ENCODE measurements at regions not wholly inside any gene's neighbourhood (a gene's known extent, or its start where the extent isn't known, plus 50 kb on each side); places are given as distances from the start of the nearest gene placed in this dataset.

DNA sequence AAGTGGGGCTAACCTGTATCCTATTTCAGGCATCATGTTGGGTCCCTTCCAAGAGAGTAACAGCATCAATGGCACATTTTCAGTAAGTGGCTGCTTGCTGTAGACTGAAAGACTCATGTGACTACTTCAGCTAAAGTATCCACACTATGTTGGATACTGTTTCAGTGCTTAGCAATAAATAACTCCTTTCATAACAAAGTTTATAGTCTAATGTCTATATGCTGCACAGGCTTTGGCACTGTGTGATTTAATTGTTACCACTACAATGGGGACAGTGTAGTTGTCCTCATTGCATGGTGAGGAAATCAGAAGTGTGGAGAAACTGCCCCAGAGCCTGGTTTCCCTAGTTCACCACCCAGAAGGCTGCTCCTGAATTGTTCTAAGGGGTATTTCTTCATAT is 318.0 kb upstream of the PTCHD4 start:
- Histone ChIP-seq H3K4me1 (ENCODE audit: control insufficient read depth in 4 of 4, insufficient read depth in 4 of 4, low read length in 3 of 4) (no peaks in the 10 kb centered on the region), H3K9me3 (ENCODE audit: control insufficient read depth in 4 of 4, low read length in 3 of 4) (no peaks in the 10 kb centered on the region), H3K36me3 (ENCODE audit: control insufficient read depth in 4 of 4, insufficient read depth in 3 of 4, low read depth in 1 of 4, low read length in 3 of 4) (no peaks in the 10 kb centered on the region), H3K27me3 (ENCODE audit: control insufficient read depth in 4 of 4, insufficient read depth in 4 of 4, low read length in 3 of 4) (peaks cover 0 to 3% (median 0%) of the 10 kb centered on the region in 4 donors), H3K4me3 (ENCODE audit: low read depth in 1 of 3, low read length in 3 of 3) (no peak overlapping the region), H3K27ac (ENCODE audit: low read depth in 1 of 2, low read length in 2 of 2) (no peak overlapping the region), H3K9ac (ENCODE audit: low read depth in 1 of 2, low read length in 2 of 2) (no peak overlapping the region)
- DNase-seq (ENCODE audit: low spot score): no peak
- no peak for TF ChIP-seq GABPA (IDR thresholded peaks at IDR 0.05 in 1 of 2, conservative IDR thresholded peaks at IDR 0.05 in 1 of 2)
- TF ChIP-seq HNF4A (conservative IDR thresholded peaks at IDR 0.05): no peak
- TF ChIP-seq EGR1 (IDR thresholded peaks at IDR 0.05; ENCODE audit: low read depth in 2 of 2): no peak
- TF ChIP-seq RAD21 (IDR thresholded peaks at IDR 0.05): no peak
- TF ChIP-seq, protein P1, sequence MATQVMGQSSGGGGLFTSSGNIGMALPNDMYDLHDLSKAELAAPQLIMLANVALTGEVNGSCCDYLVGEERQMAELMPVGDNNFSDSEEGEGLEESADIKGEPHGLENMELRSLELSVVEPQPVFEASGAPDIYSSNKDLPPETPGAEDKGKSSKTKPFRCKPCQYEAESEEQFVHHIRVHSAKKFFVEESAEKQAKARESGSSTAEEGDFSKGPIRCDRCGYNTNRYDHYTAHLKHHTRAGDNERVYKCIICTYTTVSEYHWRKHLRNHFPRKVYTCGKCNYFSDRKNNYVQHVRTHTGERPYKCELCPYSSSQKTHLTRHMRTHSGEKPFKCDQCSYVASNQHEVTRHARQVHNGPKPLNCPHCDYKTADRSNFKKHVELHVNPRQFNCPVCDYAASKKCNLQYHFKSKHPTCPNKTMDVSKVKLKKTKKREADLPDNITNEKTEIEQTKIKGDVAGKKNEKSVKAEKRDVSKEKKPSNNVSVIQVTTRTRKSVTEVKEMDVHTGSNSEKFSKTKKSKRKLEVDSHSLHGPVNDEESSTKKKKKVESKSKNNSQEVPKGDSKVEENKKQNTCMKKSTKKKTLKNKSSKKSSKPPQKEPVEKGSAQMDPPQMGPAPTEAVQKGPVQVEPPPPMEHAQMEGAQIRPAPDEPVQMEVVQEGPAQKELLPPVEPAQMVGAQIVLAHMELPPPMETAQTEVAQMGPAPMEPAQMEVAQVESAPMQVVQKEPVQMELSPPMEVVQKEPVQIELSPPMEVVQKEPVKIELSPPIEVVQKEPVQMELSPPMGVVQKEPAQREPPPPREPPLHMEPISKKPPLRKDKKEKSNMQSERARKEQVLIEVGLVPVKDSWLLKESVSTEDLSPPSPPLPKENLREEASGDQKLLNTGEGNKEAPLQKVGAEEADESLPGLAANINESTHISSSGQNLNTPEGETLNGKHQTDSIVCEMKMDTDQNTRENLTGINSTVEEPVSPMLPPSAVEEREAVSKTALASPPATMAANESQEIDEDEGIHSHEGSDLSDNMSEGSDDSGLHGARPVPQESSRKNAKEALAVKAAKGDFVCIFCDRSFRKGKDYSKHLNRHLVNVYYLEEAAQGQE (IDR thresholded peaks at IDR 0.05): no peak
- no peak for TF ChIP-seq FOXA2 (IDR thresholded peaks at IDR 0.05)
- no peak for TF ChIP-seq TAF1 (conservative IDR thresholded peaks at IDR 0.05)
- no peak for TF ChIP-seq NR2F2 (IDR thresholded peaks at IDR 0.05)
- no peak for TF ChIP-seq FOXA1 (IDR thresholded peaks at IDR 0.05)
- TF ChIP-seq, protein P2, sequence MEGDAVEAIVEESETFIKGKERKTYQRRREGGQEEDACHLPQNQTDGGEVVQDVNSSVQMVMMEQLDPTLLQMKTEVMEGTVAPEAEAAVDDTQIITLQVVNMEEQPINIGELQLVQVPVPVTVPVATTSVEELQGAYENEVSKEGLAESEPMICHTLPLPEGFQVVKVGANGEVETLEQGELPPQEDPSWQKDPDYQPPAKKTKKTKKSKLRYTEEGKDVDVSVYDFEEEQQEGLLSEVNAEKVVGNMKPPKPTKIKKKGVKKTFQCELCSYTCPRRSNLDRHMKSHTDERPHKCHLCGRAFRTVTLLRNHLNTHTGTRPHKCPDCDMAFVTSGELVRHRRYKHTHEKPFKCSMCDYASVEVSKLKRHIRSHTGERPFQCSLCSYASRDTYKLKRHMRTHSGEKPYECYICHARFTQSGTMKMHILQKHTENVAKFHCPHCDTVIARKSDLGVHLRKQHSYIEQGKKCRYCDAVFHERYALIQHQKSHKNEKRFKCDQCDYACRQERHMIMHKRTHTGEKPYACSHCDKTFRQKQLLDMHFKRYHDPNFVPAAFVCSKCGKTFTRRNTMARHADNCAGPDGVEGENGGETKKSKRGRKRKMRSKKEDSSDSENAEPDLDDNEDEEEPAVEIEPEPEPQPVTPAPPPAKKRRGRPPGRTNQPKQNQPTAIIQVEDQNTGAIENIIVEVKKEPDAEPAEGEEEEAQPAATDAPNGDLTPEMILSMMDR (IDR thresholded peaks at IDR 0.05; ENCODE audit: low read depth, low read length, missing input control): no peak
- TF ChIP-seq, protein P3, sequence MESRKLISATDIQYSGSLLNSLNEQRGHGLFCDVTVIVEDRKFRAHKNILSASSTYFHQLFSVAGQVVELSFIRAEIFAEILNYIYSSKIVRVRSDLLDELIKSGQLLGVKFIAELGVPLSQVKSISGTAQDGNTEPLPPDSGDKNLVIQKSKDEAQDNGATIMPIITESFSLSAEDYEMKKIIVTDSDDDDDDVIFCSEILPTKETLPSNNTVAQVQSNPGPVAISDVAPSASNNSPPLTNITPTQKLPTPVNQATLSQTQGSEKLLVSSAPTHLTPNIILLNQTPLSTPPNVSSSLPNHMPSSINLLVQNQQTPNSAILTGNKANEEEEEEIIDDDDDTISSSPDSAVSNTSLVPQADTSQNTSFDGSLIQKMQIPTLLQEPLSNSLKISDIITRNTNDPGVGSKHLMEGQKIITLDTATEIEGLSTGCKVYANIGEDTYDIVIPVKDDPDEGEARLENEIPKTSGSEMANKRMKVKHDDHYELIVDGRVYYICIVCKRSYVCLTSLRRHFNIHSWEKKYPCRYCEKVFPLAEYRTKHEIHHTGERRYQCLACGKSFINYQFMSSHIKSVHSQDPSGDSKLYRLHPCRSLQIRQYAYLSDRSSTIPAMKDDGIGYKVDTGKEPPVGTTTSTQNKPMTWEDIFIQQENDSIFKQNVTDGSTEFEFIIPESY (IDR thresholded peaks at IDR 0.05): no peak
- no peak for TF ChIP-seq HNF4G (IDR thresholded peaks at IDR 0.05)
- TF ChIP-seq, protein P4, sequence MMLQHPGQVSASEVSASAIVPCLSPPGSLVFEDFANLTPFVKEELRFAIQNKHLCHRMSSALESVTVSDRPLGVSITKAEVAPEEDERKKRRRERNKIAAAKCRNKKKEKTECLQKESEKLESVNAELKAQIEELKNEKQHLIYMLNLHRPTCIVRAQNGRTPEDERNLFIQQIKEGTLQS (IDR thresholded peaks at IDR 0.05): no peak
- TF ChIP-seq RXRA (IDR thresholded peaks at IDR 0.05): no peak
- TF ChIP-seq, protein P5, sequence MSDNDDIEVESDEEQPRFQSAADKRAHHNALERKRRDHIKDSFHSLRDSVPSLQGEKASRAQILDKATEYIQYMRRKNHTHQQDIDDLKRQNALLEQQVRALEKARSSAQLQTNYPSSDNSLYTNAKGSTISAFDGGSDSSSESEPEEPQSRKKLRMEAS (IDR thresholded peaks at IDR 0.05): no peak
- no peak for TF ChIP-seq SP1 (IDR thresholded peaks at IDR 0.05)
- no peak for TF ChIP-seq YY1 (IDR thresholded peaks at IDR 0.05)

DNA sequence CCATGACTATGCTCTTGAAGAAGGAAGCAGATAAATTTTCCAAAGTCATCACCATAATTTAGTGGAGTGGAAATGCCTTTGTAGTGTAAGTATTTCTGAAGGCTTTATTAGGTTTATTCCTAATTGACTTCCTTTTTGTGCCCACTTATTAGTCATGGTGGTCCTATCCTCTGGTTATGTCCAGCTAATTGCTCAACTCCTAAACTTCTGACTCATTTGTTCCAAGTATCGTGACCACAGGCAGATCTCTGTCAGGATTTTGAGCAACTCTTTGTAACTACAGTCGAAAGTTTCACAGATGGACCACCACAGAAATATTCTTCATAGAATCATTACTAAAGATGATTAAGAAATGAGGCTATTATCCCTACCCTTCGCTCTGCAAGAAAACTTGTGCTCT is 315.6 kb upstream of the PTCHD4 start:
- Histone ChIP-seq H3K9me3 (ENCODE audit: control insufficient read depth in 4 of 4, low read length in 3 of 4) (no peaks in the 10 kb centered on the region), H3K27ac (ENCODE audit: low read depth in 1 of 2, low read length in 2 of 2) (no peak overlapping the region), H3K4me3 (ENCODE audit: low read depth in 1 of 3, low read length in 3 of 3) (no peak overlapping the region), H3K27me3 (ENCODE audit: control insufficient read depth in 4 of 4, insufficient read depth in 4 of 4, low read length in 3 of 4) (peaks cover 0 to 3% (median 0%) of the 10 kb centered on the region in 4 donors), H3K36me3 (ENCODE audit: control insufficient read depth in 4 of 4, insufficient read depth in 3 of 4, low read depth in 1 of 4, low read length in 3 of 4) (no peaks in the 10 kb centered on the region), H3K4me1 (ENCODE audit: control insufficient read depth in 4 of 4, insufficient read depth in 4 of 4, low read length in 3 of 4) (no peaks in the 10 kb centered on the region), H3K9ac (ENCODE audit: low read depth in 1 of 2, low read length in 2 of 2) (no peak overlapping the region)
- WGBS: 78% methylated on average over 3 of the region's 3 CpGs
- no peak for DNase-seq (ENCODE audit: low spot score)
- TF ChIP-seq JUND (IDR thresholded peaks at IDR 0.05) (no peak), SP1 (IDR thresholded peaks at IDR 0.05) (no peak), NR2F2 (IDR thresholded peaks at IDR 0.05) (no peak), FOXA2 (IDR thresholded peaks at IDR 0.05) (no peak), EGR1 (IDR thresholded peaks at IDR 0.05; ENCODE audit: low read depth in 2 of 2) (no peak), TAF1 (conservative IDR thresholded peaks at IDR 0.05) (no peak), RXRA (IDR thresholded peaks at IDR 0.05) (no peak), HNF4A (conservative IDR thresholded peaks at IDR 0.05) (no peak), HNF4G (IDR thresholded peaks at IDR 0.05) (no peak)
- TF ChIP-seq, protein P1 (IDR thresholded peaks at IDR 0.05): no peak
- TF ChIP-seq, protein P4 (IDR thresholded peaks at IDR 0.05): no peak
- TF ChIP-seq, protein P5 (IDR thresholded peaks at IDR 0.05): no peak

All from liver (tissue), 8 donors.